IMR-90 (cell line): ENCODE measurements at regions not wholly inside any gene's neighbourhood (a gene's known extent, or its start where the extent isn't known, plus 50 kb on each side); places are given as distances from the start of the nearest gene placed in this dataset.

Source experiments
- ATAC-seq: fragments of 200-7000 bp; cut with Tn5 transposase; 2 replicates; pipeline ENCODE4 v1.9.1; 2020; ENCODE audit warnings: low read depth, mild to moderate bottlenecking, moderate library complexity
- BruUV-seq: library from RNA; stranded (reverse); fragments of 400-500 nt; replicated peaks from 2 replicates; lab custom pipeline; 2021; lab: Mats Ljungman, UMichigan
- CTCF ChIA-PET: fragments of 300-600 bp; formaldehyde crosslinking; extraction: SDS; loops from one replicate; lab custom pipeline; 2021; ENCODE audit warnings: antibody characterized with exemption; lab: Yijun Ruan, JAX
- POLR2A ChIA-PET: fragments of 300-600 bp; sonication (Branson Sonifier 250); formaldehyde crosslinking; loops from one replicate; lab custom pipeline; 2022; ENCODE audit warnings: antibody characterized with exemption; ENCODE audit not compliant: unreplicated experiment; lab: Charles Lee
- DNase-seq: peaks from one replicate; pipeline ENCODE4 v3.0.0; 2013
- H2AFZ ChIP-seq: replicated peaks from 2 replicates; pipeline ENCODE3; 2013; ENCODE audit warnings: low read length, mild to moderate bottlenecking; ENCODE audit not compliant: poor library complexity
- H2AK5ac ChIP-seq: 2 replicates; pipeline ENCODE4 v1.6.1; 2013; ENCODE audit warnings: low read depth, low read length, inconsistent platforms
- H2AK9ac ChIP-seq: replicated peaks from 2 replicates; pipeline ENCODE3; 2013; ENCODE audit warnings: mild to moderate bottlenecking, low read depth, low read length, moderate library complexity; ENCODE audit not compliant: poor library complexity
- H2BK120ac ChIP-seq: 2 replicates; pipeline ENCODE4 v1.6.1; 2013; ENCODE audit warnings: low read depth, low read length, inconsistent platforms
- H2BK15ac ChIP-seq: 3 replicates; pipeline ENCODE4 v1.6.1; 2013; ENCODE audit warnings: low read depth, low read length, inconsistent platforms
- H2BK20ac ChIP-seq: 2 replicates; pipeline ENCODE4 v1.6.1; 2013; ENCODE audit warnings: low read depth, mild to moderate bottlenecking, inconsistent platforms, low read length, moderate library complexity
- H2BK5ac ChIP-seq: 2 replicates; pipeline ENCODE4 v1.6.1; 2013; ENCODE audit warnings: mild to moderate bottlenecking, low read depth, low read length, inconsistent platforms; ENCODE audit not compliant: poor library complexity, severe bottlenecking
- H3K14ac ChIP-seq: replicated peaks from 2 replicates; pipeline ENCODE4 v1.6.1; 2013; ENCODE audit warnings: low read depth, low read length, inconsistent platforms
- H3K18ac ChIP-seq: 2 replicates; pipeline ENCODE4 v1.6.1; 2013; ENCODE audit warnings: low read depth, low read length, control low read depth
- H3K23ac ChIP-seq: 2 replicates; pipeline ENCODE4 v1.6.1; 2013; ENCODE audit warnings: low read depth, low read length, inconsistent platforms
- H3K27ac ChIP-seq: 2 replicates; pipeline ENCODE4 v1.5.1; 2013; ENCODE audit warnings: mild to moderate bottlenecking, control low read depth, low read length; ENCODE audit not compliant: insufficient read depth
- H3K27me3 ChIP-seq: 2 replicates; pipeline ENCODE4 v1.6.1; 2013; ENCODE audit warnings: low read length; ENCODE audit not compliant: control insufficient read depth, insufficient read depth
- H3K36me3 ChIP-seq: 2 replicates; pipeline ENCODE4 v1.6.1; 2013; ENCODE audit warnings: low read length, mixed read lengths; ENCODE audit not compliant: control insufficient read depth, insufficient read depth
- H3K4ac ChIP-seq: 2 replicates; pipeline ENCODE4 v1.6.1; 2013; ENCODE audit warnings: low read depth, low read length, inconsistent platforms
- H3K4me1 ChIP-seq: 2 replicates; pipeline ENCODE4 v1.6.1; 2013; ENCODE audit warnings: low read length, mixed read lengths; ENCODE audit not compliant: control insufficient read depth, insufficient read depth
- H3K4me2 ChIP-seq: 2 replicates; pipeline ENCODE4 v1.6.1; 2013; ENCODE audit warnings: low read depth, mild to moderate bottlenecking, control low read depth, low read length, moderate library complexity
- H3K4me3 ChIP-seq: 2 replicates; pipeline ENCODE4 v1.5.1; 2013; ENCODE audit warnings: low read depth, mild to moderate bottlenecking, control low read depth, low read length, moderate library complexity; ENCODE audit not compliant: insufficient read depth
- H3K56ac ChIP-seq: 2 replicates; pipeline ENCODE4 v1.6.1; 2013; ENCODE audit warnings: low read length, inconsistent platforms; ENCODE audit not compliant: insufficient read depth; ENCODE audit errors: extremely low read depth
- H3K79me1 ChIP-seq, 2 experiments: 2 replicates each; pipeline ENCODE4 v1.6.1; 2013; ENCODE audit warnings: low read length in 2 of 2, inconsistent platforms in 1 of 2, low read depth in 1 of 2
- H3K9ac ChIP-seq: 2 replicates; pipeline ENCODE4 v1.6.1; 2013; ENCODE audit warnings: low read depth, low read length, control low read depth
- H3K9me1 ChIP-seq: 2 replicates; pipeline ENCODE4 v1.6.1; 2013; ENCODE audit warnings: low read length, inconsistent platforms; ENCODE audit not compliant: insufficient read depth
- H3K9me3 ChIP-seq: 2 replicates; pipeline ENCODE4 v1.6.1; 2013; ENCODE audit warnings: low read length; ENCODE audit not compliant: control insufficient read depth, insufficient read depth
- H4K20me1 ChIP-seq: 2 replicates; pipeline ENCODE4 v1.6.1; 2013; ENCODE audit warnings: low read length, inconsistent platforms; ENCODE audit not compliant: insufficient read depth
- H4K5ac ChIP-seq: 2 replicates; pipeline ENCODE4 v1.6.1; 2013; ENCODE audit warnings: mild to moderate bottlenecking, low read depth, low read length, control low read depth
- H4K8ac ChIP-seq, 2 experiments: 2 replicates each; pipeline ENCODE4 v1.6.1; 2013; ENCODE audit warnings: low read depth in 2 of 2, low read length in 2 of 2, control low read depth in 1 of 2, inconsistent platforms in 1 of 2
- H4K91ac ChIP-seq: 2 replicates; pipeline ENCODE4 v1.6.1; 2013; ENCODE audit warnings: low read depth, low read length, inconsistent platforms; ENCODE audit not compliant: insufficient read depth
- CTCF ChIP-seq: conservative IDR thresholded peaks from 2 replicates; pipeline ENCODE4 v1.5.1; 2012; ENCODE audit warnings: mild to moderate bottlenecking, low read depth, low read length, improper control_type of control experiment
- ELK1 ChIP-seq: fragments of 150-350 bp; IDR thresholded peaks from 2 replicates; pipeline ENCODE4 v1.6.1; 2016; ENCODE audit warnings: low read depth, mild to moderate bottlenecking, low read length, moderate library complexity, borderline replicate concordance
- FOS ChIP-seq: fragments of 150-350 bp; IDR thresholded peaks from 2 replicates; pipeline ENCODE4 v1.6.1; 2016; ENCODE audit warnings: low read depth, low read length
- MAZ ChIP-seq: IDR thresholded peaks from 2 replicates; pipeline ENCODE4 v1.6.1; 2012; ENCODE audit warnings: low read depth, mild to moderate bottlenecking, low read length, improper control_type of control experiment, moderate library complexity, borderline replicate concordance
- POLR2A ChIP-seq: IDR thresholded peaks from 2 replicates; pipeline ENCODE4 v1.6.1; 2012; ENCODE audit warnings: mild to moderate bottlenecking, low read depth, low read length
- RAD21 ChIP-seq: IDR thresholded peaks from 2 replicates; pipeline ENCODE4 v1.6.1; 2012; ENCODE audit warnings: low read length, improper control_type of control experiment
- SMC3 ChIP-seq: fragments of 150-350 bp; IDR thresholded peaks from 2 replicates; pipeline ENCODE4 v1.6.1; 2016; ENCODE audit warnings: low read depth, mild to moderate bottlenecking, antibody characterized with exemption, low read length, moderate library complexity
- WGBS, 2 experiments: methylation state at CpG; one replicate each; pipeline versions ENCODE4 v1.1.5 to v1.1.7; 2013; ENCODE audit warnings: missing lambda C conversion rate in 2 of 2; ENCODE audit not compliant: insufficient read length in 1 of 2; ENCODE audit errors: extremely low coverage in 2 of 2; 5-methylcytosine and 5-hydroxymethylcytosine counted together
- dilution Hi-C: fragments of 300-500 bp; cut with HindIII; formaldehyde crosslinking; loops from one replicate; pipeline ENCODE4 v1.14.3; 2018; ENCODE audit warnings: low sequenced_read_pairs; ENCODE audit not compliant: unreplicated experiment
- in situ Hi-C: fragments of 300-500 bp; cut with MboI; formaldehyde crosslinking; loops from 3 replicates; pipeline ENCODE4 v1.14.3; 2019; ENCODE audit warnings: low sequenced_read_pairs, inconsistent platforms, mixed read lengths
- intact Hi-C: fragments of 100-400 bp; cut with micrococcal nuclease; formaldehyde crosslinking; loops from 2 replicates; pipeline ENCODE4 v1.10.0; 2022

DNA sequence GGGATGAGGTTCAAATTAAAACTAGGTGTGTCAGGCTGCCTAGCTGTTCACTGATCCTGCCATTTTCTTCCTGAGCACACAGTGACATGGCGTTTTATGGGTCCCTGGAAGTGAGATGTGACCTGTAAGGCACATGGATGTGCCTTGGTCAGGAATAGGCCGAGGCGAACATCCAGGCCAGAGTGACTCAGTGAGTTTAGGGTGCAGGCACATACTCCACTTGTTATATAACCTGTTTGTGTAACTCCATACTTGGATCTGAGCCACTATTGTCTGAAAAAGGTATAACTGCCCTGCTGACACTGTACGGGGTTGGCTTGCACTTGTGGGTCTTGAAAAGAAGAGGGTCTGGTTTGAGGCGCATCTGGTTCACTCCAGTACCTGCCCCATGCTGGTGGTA lies 150.1 kb upstream of the ADAMTS16 start:
- peaks cover 17% of the 10 kb centered on the region for H3K9me3 ChIP-seq
- dilution Hi-C loops (no loop called here), in situ Hi-C loops (no loop called here), intact Hi-C loops (no loop called here)
- H3K14ac ChIP-seq: no peak overlapping the region
- ChIA-PET CTCF (no interaction called here), POLR2A (no interaction called here)
- no peak for DNase-seq
- no peaks in the 10 kb centered on the region for H3K79me1 ChIP-seq
- no peaks in the 10 kb centered on the region for H4K20me1 ChIP-seq
- H3K27ac ChIP-seq: no peak overlapping the region
- H2BK15ac ChIP-seq: no peak overlapping the region
- TF ChIP-seq MAZ (no peak), CTCF (no peak), RAD21 (no peak), ELK1 (no peak), FOS (no peak), SMC3 (no peak), POLR2A (no peak)
- H3K4me1 ChIP-seq: no peaks in the 10 kb centered on the region
- no peak overlapping the region for H2BK120ac ChIP-seq
- no peak overlapping the region for H3K4me2 ChIP-seq
- no peak overlapping the region for H3K23ac ChIP-seq
- 67% methylated on average over 1 of the region's 5 CpGs; no CpG with 5 or more reads in 1 of the 2 experiments for WGBS, 2 experiments
- H3K27me3 ChIP-seq: no peaks in the 10 kb centered on the region
- H3K18ac ChIP-seq: no peak overlapping the region
- no peak overlapping the region for H2BK20ac ChIP-seq
- H4K91ac ChIP-seq: no peak overlapping the region
- no peak overlapping the region for H2AK5ac ChIP-seq
- ATAC-seq: no peak
- H3K56ac ChIP-seq: no peak overlapping the region
- no peak overlapping the region for H2AK9ac ChIP-seq
- H3K9me1 ChIP-seq: no peaks in the 10 kb centered on the region
- no peak overlapping the region for H4K8ac ChIP-seq
- H3K9ac ChIP-seq: no peak overlapping the region
- no peaks in the 10 kb centered on the region for H3K36me3 ChIP-seq
- no peak overlapping the region for H3K4me3 ChIP-seq
- no peak overlapping the region for H4K5ac ChIP-seq
- BruUV-seq: no TSS peak
- H2BK5ac ChIP-seq: no peak overlapping the region
- no peak overlapping the region for H2AFZ ChIP-seq
- no peak overlapping the region for H3K4ac ChIP-seq
